Mesothelial cell of epicardium (in vitro differentiated cells): ENCODE measurements at regions not wholly inside any gene's neighbourhood (a gene's known extent, or its start where the extent isn't known, plus 50 kb on each side); places are given as distances from the start of the nearest gene placed in this dataset.

Experiments used
- DNase-seq, 2 experiments: peaks; one replicate each; pipeline ENCODE4 v3.0.0; 2021; ENCODE audit warnings: low spot score in 2 of 2; ENCODE audit not compliant: unreplicated experiment in 2 of 2
- H3K27ac Mint-ChIP-seq: 2 replicates; pipeline ENCODE4 v1.8.0; 2021; ENCODE audit warnings: mixed read lengths
- H3K27me3 Mint-ChIP-seq: 2 replicates; pipeline ENCODE4 v1.8.0; 2021; ENCODE audit warnings: low read depth, mixed read lengths
- H3K36me3 Mint-ChIP-seq: 2 replicates; pipeline ENCODE4 v1.8.0; 2021; ENCODE audit warnings: mixed read lengths
- H3K4me1 Mint-ChIP-seq: 2 replicates; pipeline ENCODE4 v1.8.0; 2021; ENCODE audit warnings: mixed read lengths
- H3K4me3 Mint-ChIP-seq: 2 replicates; pipeline ENCODE4 v1.8.0; 2021; ENCODE audit warnings: mild to moderate bottlenecking, moderate library complexity, mixed read lengths
- H3K9me3 Mint-ChIP-seq: 2 replicates; pipeline ENCODE4 v1.8.0; 2021; ENCODE audit warnings: mixed read lengths
- CTCF ChIP-seq: fragments of 200-600 bp; sonication (generic); IDR thresholded peaks from one replicate; pipeline ENCODE4 v1.5.0; 2021; ENCODE audit warnings: antibody characterized with exemption; ENCODE audit not compliant: unreplicated experiment

- H3K36me3 Mint-ChIP-seq, result no peaks in the 10 kb centered on the region
- H3K9me3 Mint-ChIP-seq, result no peaks in the 10 kb centered on the region
- TF ChIP-seq CTCF, result no peak
- H3K27ac Mint-ChIP-seq, result no peak overlapping the region
- no peaks in the 10 kb centered on the region for H3K27me3 Mint-ChIP-seq
- no peak overlapping the region for H3K4me3 Mint-ChIP-seq
- H3K4me1 Mint-ChIP-seq, result peaks cover 15% of the 10 kb centered on the region
- no peak for DNase-seq
These were observed 141.1 kb downstream of the RFPL4B start for GRCh38 chr6:112488238-112488637.

- DNase-seq, result no peak
These were observed 154.6 kb downstream of the RFPL4B start for GRCh38 chr6:112501705-112502104.

GRCh38 chr6:112502351-112503090 lies 155.4 kb downstream of the RFPL4B start:
- Mint-ChIP-seq H3K4me1 (peaks cover 10% of the 10 kb centered on the region), H3K27me3 (no peaks in the 10 kb centered on the region), H3K27ac (no peak overlapping the region), H3K9me3 (peaks cover 3% of the 10 kb centered on the region), H3K36me3 (no peaks in the 10 kb centered on the region), H3K4me3 (no peak overlapping the region)
- no peak for DNase-seq
- TF ChIP-seq CTCF, result peak; percentile 43

More at GRCh38 chr6:112501705-112502104, 154.6 kb downstream of the RFPL4B start:
- TF ChIP-seq CTCF, result no peak
- H3K27me3 Mint-ChIP-seq, result no peaks in the 10 kb centered on the region
- peaks cover 10% of the 10 kb centered on the region for H3K4me1 Mint-ChIP-seq
- H3K4me3 Mint-ChIP-seq, result no peak overlapping the region
- no peaks in the 10 kb centered on the region for H3K9me3 Mint-ChIP-seq
- H3K27ac Mint-ChIP-seq, result no peak overlapping the region
- no peaks in the 10 kb centered on the region for H3K36me3 Mint-ChIP-seq

GRCh38 chr6:112503091-112503596 lies 156.0 kb downstream of the RFPL4B start:
- Mint-ChIP-seq H3K4me3 (no peak overlapping the region), H3K4me1 (peaks cover 10% of the 10 kb centered on the region), H3K27ac (no peak overlapping the region), H3K9me3 (peaks cover 4% of the 10 kb centered on the region), H3K27me3 (no peaks in the 10 kb centered on the region), H3K36me3 (no peaks in the 10 kb centered on the region)
- no peak for TF ChIP-seq CTCF
- no peak for DNase-seq

GRCh38 chr6:112504621-112505020 lies 157.5 kb downstream of the RFPL4B start:
- Mint-ChIP-seq H3K36me3 (no peaks in the 10 kb centered on the region), H3K9me3 (peaks cover 12% of the 10 kb centered on the region), H3K27me3 (no peaks in the 10 kb centered on the region), H3K27ac (no peak overlapping the region), H3K4me3 (no peak overlapping the region), H3K4me1 (peaks cover 10% of the 10 kb centered on the region)
- no peak for DNase-seq
- TF ChIP-seq CTCF, result no peak
